Activated CD8-positive, alpha-beta memory T cell treated with anti-CD3 and anti-CD28 coated beads for 36 hours (primary cell): ENCODE measurements at regions not wholly inside any gene's neighbourhood (a gene's known extent, or its start where the extent isn't known, plus 50 kb on each side); places are given as distances from the start of the nearest gene placed in this dataset.

ENCODE experiments used
- CTCF ChIA-PET: fragments of 350-600 bp; sonication (Branson Sonifier 250); formaldehyde crosslinking; loops from one replicate; lab custom pipeline; 2021; ENCODE audit warnings: antibody characterized with exemption; lab: Charles Lee
- POLR2A ChIA-PET: fragments of 350-600 bp; sonication (Branson Sonifier 250); formaldehyde crosslinking; loops from one replicate; lab custom pipeline; 2021; ENCODE audit warnings: antibody characterized with exemption; lab: Charles Lee

DNA sequence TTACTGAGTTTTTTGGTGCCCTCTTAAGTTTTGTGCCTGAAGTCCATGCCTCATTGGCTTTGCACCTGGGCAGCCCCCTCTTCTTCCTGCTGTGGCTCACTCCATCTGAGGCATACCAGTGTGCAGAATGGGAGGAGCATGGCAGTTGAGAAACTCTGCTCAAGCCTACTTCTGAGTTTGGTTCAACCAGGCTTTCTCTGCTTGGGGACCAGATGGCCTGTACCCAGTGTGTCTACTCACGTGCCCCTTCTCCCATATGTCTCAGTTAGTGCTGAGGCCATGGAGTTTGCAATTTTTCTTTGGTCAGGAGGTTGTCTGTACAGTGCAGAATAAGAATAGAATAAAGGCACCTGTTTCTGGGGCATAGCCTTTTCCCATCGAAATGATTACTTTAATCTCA lies 383.3 kb upstream of the DDHD1 start:
- ChIA-PET POLR2A (no interaction called here), CTCF (no interaction called here)

DNA sequence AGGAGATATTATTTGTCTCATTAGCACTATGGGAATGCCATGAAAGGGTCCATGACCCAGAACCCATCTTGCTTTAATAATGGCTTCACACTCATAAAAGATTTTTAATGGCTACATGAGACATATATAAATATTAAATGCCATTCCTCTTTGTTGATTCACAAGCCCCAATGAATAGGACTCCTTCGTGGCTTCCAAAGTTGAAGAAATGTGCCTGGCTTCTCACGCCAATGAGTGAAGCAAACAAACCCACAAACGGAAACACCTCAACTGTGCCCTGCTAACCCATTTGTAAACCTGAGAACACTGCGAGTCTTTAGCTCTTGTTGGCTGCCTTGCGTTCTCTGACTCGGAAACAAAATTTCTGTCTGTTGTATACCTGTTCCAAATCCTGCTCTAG lies 381.7 kb upstream of the DDHD1 start:
- CTCF ChIA-PET, result no interaction called here
- POLR2A ChIA-PET, result no interaction called here

DNA sequence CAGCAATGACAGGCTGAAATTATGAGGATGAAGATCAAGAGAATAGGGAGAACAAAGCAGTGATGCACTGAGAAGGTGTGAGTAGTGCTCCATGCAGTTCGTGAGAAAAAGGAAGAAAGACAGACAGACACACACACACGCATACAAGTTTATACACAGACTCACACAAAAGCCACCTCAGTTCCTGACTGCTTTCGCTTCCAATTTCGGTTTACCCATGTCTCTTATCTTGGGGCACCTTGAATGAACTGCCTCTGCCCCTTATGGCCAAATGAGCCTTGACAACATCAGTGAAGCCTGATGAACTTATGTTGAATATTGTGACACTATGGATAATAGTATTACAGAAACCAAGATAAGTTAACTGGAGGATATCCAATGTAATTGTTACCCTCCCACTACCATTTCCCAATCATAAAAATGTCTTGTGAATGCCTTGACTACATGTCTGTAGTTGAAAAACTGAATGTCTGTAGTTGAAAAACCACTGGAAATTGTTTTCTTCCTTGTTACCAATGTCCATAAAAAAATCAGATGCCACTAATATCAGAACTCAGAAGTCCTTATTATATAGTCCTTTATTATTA lies 380.4 kb upstream of the DDHD1 start:
- ChIA-PET POLR2A (no interaction called here), CTCF (interaction anchor here (0.9 kb wide), 1 partner anchor 815 kb away, joined by 3 read pairs; no protein-coding TSS in a partner anchor)

DNA sequence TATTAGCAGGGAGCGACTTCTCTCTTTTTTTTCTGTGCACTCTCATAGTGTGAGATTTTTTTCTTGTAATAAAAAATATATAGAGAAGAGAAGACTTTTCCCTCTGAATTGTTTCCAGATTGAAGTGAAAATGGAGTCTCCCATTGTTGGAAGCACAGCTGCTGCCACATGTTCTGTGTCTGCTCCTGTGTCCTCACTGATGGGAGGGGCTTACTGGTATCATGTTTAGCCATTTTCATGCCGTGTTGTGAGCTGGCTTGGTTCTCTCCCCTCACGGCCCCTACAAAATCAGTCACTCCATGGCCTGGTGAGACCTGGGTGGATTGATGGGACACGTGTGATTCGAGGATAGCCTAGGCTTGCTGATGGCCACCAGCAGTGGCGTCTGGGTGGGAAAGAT lies 379.7 kb upstream of the DDHD1 start:
- CTCF ChIA-PET, result interaction anchor here (0.9 kb wide), 1 partner anchor 815 kb away, joined by 3 read pairs; no protein-coding TSS in a partner anchor
- POLR2A ChIA-PET, result no interaction called here

DNA sequence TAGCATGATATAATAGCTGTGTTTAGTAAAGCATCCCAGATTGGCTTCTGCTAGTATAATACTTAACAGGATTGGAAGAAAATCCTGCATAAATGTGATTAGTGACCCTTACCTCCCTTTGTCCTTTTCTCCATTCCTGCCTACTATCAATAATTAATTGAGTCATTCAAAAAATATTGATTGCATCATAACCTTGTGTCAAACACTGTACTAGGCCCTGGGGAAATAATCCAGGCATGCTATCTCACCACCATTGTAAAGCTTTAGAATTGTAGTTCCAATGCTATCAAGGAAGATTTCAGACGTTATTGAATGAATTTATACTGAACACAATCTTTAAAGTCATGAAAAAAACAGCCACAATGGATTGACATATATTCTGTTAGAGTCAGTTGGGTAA lies 378.6 kb upstream of the DDHD1 start:
- ChIA-PET CTCF (no interaction called here), POLR2A (no interaction called here)

DNA sequence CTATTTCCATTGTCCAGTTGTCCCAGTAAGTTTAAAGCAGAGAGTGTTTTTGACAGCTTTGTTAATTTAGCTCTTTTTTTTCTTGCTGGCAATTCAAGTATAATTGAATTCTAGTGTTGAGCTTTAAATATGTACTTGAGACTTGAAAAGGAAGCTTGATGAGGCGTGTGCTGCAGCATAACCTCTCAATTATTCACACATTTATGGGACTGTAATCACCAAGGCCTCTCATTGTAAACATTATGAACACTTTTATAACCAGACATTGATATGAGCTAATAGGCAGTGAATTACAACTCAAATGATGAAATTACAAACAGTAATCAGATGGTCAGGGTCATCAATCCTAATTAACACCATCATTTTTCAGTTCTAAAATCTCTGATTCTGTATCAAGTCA lies 378.0 kb upstream of the DDHD1 start:
- ChIA-PET CTCF (no interaction called here), POLR2A (no interaction called here)

DNA sequence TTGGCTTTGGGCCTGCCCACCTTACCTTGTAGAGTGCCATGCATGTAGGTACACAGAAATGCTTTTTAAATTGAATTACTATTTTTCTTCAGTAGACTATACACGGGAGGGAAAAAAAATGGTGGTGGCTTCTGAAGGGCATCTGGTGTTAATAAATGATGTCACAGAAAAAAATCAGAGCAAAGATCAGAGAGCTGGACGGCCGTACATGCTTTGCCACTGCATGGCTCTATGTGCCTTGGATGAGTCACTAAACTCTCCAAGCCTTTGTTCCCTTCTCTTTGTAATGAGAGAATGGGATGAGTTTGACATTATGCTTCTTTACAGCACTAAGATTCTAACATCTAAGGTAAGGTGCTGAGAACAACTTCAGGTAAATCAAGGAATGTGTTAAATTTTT lies 376.4 kb upstream of the DDHD1 start:
- CTCF ChIA-PET, result no interaction called here
- POLR2A ChIA-PET, result no interaction called here

DNA sequence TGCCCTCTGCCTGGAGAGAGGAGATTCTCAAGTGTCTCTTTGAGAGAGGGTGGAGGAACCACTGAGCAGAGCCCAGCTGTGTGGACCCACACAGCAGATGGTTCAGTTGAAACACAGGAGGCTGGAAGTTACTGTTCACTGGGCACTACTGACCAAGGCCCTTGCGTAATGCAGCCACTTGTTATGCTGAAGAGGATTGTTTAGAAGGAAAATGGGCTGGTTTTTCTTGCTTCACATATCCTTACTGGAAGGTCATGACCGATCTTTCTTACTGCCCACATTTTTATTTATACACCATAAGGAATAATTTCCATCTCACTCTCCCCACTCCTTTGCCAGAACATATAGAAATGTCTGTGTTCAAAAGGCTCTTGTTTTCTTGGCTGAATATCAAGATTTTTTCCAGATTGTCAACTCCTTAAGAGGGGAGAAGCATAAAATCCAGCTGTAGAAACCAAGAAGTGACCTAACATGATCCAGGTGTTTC lies 375.1 kb upstream of the DDHD1 start:
- CTCF ChIA-PET, result no interaction called here
- POLR2A ChIA-PET, result no interaction called here

DNA sequence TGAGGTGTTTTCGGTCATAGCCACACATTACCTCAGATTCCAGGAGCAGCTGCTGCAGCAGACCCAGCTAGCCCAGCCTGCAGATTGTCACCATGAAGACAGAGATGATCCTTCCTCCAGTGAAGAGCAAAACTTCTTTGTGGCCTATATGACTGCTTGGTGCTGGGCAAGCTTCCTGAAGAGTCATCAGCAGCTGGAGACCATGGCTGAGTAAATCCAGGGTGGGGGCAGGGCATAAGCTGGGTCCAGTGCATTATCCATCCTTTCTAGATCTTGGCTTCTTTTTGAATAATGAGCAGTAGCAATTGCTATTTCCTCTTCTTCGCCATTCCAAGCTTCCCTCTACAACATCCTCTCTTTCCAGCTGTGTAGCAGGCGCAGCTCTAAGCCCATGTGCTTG lies 373.1 kb upstream of the DDHD1 start:
- POLR2A ChIA-PET, result no interaction called here
- CTCF ChIA-PET, result interaction anchor here (0.6 kb wide), 1 partner anchor 481 kb away, joined by 4 read pairs; no protein-coding TSS in a partner anchor

DNA sequence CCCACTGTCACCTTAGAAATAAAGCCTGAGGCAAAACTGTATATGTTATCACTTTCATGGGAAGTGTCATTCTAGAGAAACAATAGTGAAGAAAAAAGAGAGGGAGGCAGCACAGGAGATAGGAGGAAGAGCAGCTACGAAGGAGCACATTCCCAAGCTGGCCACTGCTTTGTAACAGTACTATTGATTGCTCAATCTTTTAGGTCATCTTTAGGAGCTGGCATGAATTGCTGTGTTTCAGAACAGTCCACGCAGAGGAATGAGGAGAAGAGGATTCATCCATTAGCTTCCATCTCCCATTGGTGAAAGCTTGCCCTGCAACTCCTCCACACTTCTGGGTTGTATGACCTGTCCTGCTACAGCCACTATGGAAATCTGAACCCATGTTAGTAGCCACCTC lies 372.5 kb upstream of the DDHD1 start:
- POLR2A ChIA-PET, result no interaction called here
- CTCF ChIA-PET, result no interaction called here

DNA sequence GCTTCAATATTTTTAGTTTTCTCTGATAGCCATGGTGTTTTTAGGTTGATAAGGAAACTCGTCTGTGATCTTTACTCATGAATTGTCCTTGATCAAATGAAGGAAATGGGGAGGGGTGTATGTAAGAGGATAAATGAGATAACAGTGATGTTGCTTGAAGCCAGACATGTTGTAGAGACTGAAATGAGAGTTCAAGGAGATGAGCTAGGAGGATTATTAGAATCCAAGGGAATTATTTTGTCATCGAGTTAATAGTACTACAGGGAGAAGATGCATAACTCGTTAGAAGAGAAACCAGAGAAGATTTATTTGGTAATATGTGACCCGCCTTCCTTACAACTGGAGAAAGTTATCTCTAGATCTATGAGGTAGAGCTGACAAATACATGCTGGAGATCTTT lies 371.3 kb upstream of the DDHD1 start:
- ChIA-PET POLR2A (no interaction called here), CTCF (no interaction called here)

DNA sequence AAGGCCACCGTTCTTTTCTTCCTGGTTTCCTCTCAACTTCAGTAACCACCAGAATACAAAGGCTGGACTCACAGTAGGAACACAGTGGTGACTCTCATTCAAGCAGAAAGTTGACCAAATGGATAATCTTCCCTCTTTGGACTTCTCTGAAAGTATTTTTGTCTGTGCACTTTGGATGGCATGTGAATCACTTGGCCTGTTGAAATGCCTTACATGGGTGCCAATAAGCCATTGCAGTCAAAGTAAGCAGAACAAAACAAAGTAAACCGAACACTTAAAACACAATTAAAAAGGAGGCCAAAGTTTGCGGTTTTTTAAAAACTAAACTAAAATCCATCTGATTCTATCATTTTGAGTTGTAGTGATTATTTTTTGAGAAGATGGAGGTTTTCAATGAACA lies 370.1 kb upstream of the DDHD1 start:
- ChIA-PET CTCF (no interaction called here), POLR2A (no interaction called here)

DNA sequence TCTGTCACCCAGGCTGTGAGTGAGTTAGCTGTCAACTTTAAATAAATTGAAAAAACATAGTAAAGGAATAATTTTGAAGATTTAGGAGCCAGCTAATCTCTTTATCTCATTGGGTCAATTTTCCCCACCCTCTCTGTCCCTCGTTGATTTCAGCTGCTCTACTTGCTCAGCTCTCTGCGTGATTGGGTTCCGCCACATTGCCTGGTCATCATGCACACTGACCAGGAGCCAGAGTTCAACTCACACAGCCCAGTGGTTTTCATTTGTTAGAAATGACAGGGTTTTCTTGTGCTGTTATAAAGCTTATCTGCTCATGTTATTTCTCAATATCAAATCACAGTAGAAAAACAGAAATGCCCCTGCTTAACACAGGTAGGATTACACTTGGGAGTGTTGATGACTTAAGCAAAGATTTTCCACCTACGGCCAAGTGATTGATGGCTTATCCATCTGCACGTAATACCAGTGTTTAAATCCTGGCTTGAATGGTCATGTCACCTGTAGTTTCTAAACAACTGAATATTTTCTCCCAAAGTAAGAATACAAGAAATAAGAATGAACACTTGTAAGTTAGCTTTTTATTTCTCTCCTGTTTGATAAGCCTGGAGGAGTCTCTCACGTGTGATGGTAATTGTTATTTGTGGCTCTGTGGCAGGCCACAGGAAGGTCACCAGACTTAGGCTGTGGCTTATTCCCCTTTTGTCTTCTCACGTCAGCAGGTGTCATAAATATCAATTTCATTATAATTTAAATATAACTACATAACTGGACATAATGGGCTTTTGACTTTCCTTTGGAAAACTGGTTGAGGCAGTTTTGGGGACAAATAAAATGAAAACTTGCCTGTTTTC lies 367.2 kb upstream of the DDHD1 start:
- CTCF ChIA-PET, result no interaction called here
- POLR2A ChIA-PET, result no interaction called here

DNA sequence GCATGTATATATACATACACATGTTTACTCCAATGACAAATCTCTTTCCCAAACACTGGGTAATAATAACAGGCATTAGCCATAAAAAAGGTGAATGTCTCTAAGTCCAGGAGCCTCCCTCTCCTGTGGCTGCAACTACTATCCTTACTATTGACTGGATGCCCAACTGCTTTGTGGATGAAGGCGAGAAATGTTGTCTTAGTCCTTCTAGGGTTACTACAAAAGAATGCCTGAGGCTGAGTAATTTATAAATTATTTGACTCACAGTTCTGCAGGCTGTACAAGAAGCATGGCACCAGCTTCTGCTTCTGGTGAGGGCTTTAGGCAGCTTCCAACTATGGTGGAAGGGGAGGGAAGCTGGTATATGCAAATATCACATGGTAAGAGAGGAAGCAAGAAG lies 366.0 kb upstream of the DDHD1 start:
- POLR2A ChIA-PET, result no interaction called here
- CTCF ChIA-PET, result no interaction called here

DNA sequence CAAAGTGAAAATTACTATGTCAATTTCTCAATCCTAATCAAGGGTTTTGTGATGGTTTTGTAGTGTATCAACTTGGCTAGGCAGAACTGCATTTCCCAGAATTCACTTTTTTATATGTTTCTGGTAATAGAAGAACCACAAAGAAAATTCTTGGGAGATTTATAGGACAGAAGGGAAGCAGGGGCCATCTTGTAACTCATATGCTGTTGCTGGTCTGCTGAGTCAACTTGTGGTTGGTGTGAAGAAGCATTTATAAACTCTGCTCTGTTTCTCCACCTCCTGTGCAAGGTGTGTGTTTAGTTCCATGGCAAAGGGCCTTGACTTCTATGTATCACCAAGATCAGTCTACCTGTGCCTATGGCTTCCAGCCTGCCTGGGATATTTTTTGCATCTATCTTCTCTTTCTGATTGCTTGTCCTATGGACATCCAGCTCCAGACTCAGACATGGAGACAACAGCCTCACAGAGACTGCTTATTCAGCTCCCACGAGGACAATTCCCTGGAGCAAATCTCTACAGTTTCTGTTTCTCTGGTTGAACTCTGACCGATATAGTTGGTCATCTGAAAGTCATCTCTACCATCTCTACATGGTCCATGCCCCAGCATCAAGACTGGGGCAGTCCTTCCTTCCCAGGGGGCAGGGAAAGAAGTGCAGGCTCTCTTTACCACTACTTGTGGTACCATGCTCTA lies 364.3 kb upstream of the DDHD1 start:
- POLR2A ChIA-PET, result no interaction called here
- CTCF ChIA-PET, result no interaction called here

DNA sequence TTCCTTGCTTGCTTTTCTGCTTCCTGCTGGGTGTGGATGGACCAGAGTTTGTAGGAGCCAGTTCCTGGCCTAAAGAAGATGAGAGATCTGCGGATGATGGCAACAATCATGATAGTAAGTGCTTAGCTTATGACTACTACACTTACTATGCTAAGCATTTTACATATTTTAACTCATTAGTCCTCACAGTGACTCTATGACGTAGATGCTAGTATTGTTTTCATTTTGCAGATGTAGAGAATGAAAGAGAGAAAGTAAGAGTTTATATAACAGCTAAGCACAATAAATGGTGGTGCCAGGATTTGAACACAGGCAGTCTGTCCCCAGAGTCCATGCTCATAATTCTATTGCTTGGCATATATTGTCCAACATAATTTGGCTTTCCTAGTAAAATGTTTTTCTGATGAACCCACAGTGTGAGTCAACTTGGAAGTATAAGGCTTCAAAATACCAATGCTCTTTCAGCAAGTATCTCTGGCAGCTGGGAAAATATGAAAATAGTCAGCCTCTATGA lies 363.2 kb upstream of the DDHD1 start:
- POLR2A ChIA-PET, result no interaction called here
- CTCF ChIA-PET, result no interaction called here

DNA sequence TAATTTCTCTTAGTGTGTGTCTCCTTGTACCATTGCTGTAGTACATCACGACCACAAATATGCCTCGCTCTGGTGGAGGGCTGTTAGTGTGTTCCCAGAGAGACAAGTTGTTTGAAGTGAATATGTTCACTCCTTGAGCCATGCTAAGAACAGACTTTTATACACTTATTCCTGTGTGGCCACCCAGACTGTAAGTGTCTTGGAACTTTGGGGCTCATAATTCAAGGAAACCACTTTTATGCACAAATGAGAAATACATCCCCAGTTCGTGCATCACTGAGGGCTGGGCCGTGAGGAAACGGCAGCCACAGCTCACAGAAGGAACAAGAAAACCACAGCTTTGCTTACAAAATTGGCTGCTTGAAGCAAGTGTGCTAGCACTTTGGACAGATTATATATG lies 362.2 kb upstream of the DDHD1 start:
- CTCF ChIA-PET, result no interaction called here
- POLR2A ChIA-PET, result no interaction called here

DNA sequence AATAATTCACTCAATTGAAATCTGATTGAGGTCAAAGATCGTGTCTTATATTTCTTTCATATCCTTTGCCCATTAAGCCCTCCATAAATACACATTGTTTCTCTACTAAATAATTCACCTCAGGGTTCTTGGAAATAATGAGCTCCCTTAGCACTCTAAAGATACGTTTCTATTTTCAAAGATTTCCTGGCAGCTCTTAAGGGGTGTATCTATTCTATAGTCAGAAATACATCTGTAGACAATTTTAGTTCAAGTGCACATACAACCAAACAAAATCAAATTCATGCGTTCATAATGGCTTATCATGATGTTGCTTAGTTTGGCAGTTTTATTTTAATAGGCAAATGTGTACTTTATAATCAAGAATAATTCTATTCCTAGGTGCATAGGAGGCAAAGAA lies 361.1 kb upstream of the DDHD1 start:
- ChIA-PET CTCF (no interaction called here), POLR2A (no interaction called here)

DNA sequence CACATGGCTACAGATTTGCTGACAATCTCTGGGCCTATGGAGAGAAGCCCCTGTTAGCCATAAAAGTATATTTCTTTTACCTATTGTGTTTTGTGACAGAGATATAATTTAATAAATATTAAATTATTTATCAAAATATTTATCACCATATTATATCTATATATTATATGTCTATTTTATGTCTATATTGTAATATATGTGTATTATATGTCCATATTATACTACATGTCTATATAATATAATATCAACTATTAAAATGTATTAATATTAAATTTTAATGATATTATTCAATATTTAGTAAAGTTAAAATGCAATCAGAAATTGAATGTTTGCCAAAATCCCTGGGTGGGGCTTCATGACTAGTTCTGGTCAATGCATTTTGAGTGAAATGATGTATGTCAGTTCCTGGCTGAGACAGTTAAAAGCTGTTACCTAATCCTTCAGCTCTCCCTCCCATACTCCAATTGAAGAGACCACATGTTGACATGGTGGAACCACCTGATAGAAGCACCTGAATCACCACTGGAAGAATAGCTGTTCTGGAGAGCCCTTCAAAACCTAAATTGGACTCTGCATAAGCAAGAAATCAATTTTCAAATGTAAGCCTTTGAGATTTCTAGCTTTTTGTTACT lies 357.3 kb upstream of the DDHD1 start:
- ChIA-PET POLR2A (no interaction called here), CTCF (no interaction called here)
